Dendritic cell treated with granulocyte-macrophage colony-stimulating factor and Interleukin-4, amounts not matched to agents 40 ng/mL and 50 ng/mL, for 4 days (primary cell): ENCODE measurements at regions not wholly inside any gene's neighbourhood (a gene's known extent, or its start where the extent isn't known, plus 50 kb on each side); places are given as distances from the start of the nearest gene placed in this dataset.

Experiments used
- H3K27ac Mint-ChIP-seq: one replicate; pipeline ENCODE4 v1.8.0; 2022; ENCODE audit warnings: mild to moderate bottlenecking, mixed read lengths
- H3K27me3 Mint-ChIP-seq: one replicate; pipeline ENCODE4 v1.8.0; 2022; ENCODE audit warnings: mild to moderate bottlenecking, mixed read lengths
- H3K36me3 Mint-ChIP-seq: one replicate; pipeline ENCODE4 v1.8.0; 2022; ENCODE audit warnings: low read depth, mixed read lengths
- H3K4me1 Mint-ChIP-seq: one replicate; pipeline ENCODE4 v1.8.0; 2022; ENCODE audit warnings: low read depth, mixed read lengths
- H3K4me3 Mint-ChIP-seq: one replicate; pipeline ENCODE4 v1.8.0; 2022; ENCODE audit warnings: mild to moderate bottlenecking, moderate library complexity, mixed read lengths
- H3K9me3 Mint-ChIP-seq: one replicate; pipeline ENCODE4 v1.8.0; 2022; ENCODE audit warnings: mixed read lengths
- intact Hi-C: fragments of 100-400 bp; cut with micrococcal nuclease; formaldehyde crosslinking; loops from one replicate; pipeline ENCODE4 v1.15.0; 2022

DNA sequence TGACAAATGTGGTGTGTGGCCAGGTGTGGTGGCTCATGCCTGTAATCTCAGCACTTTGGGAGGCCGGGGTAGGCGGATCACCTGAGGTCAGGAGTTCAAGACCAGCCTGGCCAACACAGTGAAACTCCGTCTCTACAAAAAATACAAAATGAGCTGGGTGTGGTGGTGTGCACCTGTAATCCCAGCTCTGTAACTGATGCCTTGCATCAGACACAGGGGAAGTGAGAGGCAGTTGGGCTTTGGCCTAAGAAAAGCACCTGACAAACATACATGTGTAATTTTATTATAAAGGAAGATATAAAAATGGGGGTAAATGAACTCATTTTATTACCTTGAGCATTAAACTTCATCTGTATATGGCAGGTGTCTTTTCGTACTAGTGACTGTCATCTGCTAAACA lies 66.7 kb upstream of the FAM136A start:
- no peak overlapping the region for H3K27ac Mint-ChIP-seq
- H3K4me3 Mint-ChIP-seq: no peak overlapping the region
- intact Hi-C loops: no loop called here
- H3K36me3 Mint-ChIP-seq: no peaks in the 10 kb centered on the region
- H3K4me1 Mint-ChIP-seq: no peaks in the 10 kb centered on the region
- H3K9me3 Mint-ChIP-seq: no peaks in the 10 kb centered on the region
- peaks cover 3% of the 10 kb centered on the region for H3K27me3 Mint-ChIP-seq

DNA sequence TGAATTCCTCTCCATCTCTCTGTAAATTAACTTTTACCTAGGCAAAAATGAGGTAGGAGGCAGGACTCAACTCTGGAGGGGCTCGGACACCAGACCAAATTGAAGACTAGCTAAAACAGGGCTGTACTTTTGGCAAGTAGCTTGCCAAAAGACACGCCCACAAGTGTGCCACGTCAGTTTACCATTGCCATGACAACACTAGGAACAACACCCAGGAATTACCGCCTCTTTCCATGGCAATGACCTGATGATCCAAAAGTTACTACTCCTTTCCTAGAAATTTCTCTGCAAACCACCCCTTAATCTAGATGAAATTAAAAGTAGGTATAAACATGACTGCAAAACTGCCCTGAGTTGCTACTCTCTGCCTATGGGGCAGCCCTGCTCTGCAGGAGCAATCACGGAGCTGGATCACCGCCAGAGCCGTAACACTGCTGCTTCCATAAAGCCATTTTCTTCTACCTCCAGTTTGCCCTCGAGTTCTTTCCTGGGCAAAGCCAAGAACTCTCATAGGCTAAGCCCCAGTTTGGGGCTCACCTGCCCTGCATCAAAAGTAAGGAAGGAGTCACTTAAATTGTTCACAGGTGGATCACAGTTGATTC lies 66.0 kb upstream of the FAM136A start:
- intact Hi-C loops: no loop called here
- H3K9me3 Mint-ChIP-seq: no peaks in the 10 kb centered on the region
- H3K4me1 Mint-ChIP-seq: no peaks in the 10 kb centered on the region
- H3K36me3 Mint-ChIP-seq: no peaks in the 10 kb centered on the region
- peaks cover 6% of the 10 kb centered on the region for H3K27me3 Mint-ChIP-seq
- H3K27ac Mint-ChIP-seq: no peak overlapping the region
- no peak overlapping the region for H3K4me3 Mint-ChIP-seq

- Mint-ChIP-seq H3K4me3 (no peak overlapping the region), H3K27me3 (peaks cover 13% of the 10 kb centered on the region), H3K36me3 (no peaks in the 10 kb centered on the region), H3K4me1 (peaks cover 8% of the 10 kb centered on the region), H3K27ac (no peak overlapping the region), H3K9me3 (peaks cover 7% of the 10 kb centered on the region)
- intact Hi-C loops: no loop called here
Observed at GRCh38 chr2:70362661-70363060, 60.8 kb upstream of the FAM136A start.

DNA sequence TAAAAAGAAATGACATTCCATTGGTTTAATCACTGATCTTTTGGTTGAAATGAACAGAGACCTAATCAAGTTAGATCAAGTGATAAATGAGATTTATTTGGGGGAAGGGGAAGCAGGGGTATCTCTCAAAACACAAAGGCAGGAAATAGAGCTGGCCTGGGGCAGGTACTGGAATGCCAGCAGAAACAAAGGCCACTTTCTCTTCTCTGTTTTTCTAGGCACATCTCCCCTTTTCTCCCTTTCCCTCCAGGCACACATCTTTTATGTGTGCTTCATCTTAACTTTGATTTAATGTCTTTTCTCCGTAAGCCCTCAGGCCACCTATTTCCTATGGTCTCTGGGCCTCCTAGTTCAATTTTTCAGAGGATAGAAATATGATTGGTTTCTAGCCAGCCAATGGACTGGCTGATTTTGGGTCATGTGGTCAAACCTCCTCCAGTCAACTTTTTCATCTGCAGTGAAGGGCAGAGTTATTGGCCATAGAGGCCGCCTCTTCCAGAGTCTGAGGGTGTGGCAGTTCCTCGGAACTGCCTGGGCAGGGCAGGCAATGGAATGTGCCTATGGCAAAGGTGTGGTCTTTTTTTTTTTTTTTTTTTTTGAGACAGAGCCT lies 58.9 kb upstream of the FAM136A start:
- H3K4me1 Mint-ChIP-seq: peaks cover 25% of the 10 kb centered on the region

GRCh38 chr2:70357684-70358071 lies 55.8 kb upstream of the FAM136A start:
- Mint-ChIP-seq H3K27me3 (peaks cover 42% of the 10 kb centered on the region), H3K27ac (peak overlapping the region; percentile 67), H3K9me3 (peaks cover 7% of the 10 kb centered on the region), H3K36me3 (no peaks in the 10 kb centered on the region), H3K4me1 (peaks cover 25% of the 10 kb centered on the region), H3K4me3 (no peak overlapping the region)
- intact Hi-C loops: no loop called here

More for the DNA sequence above, 58.9 kb upstream of the FAM136A start:
- intact Hi-C loops: no loop called here
- Mint-ChIP-seq H3K9me3 (peaks cover 7% of the 10 kb centered on the region), H3K27ac (no peak overlapping the region), H3K36me3 (no peaks in the 10 kb centered on the region), H3K4me3 (no peak overlapping the region), H3K27me3 (peaks cover 24% of the 10 kb centered on the region)

DNA sequence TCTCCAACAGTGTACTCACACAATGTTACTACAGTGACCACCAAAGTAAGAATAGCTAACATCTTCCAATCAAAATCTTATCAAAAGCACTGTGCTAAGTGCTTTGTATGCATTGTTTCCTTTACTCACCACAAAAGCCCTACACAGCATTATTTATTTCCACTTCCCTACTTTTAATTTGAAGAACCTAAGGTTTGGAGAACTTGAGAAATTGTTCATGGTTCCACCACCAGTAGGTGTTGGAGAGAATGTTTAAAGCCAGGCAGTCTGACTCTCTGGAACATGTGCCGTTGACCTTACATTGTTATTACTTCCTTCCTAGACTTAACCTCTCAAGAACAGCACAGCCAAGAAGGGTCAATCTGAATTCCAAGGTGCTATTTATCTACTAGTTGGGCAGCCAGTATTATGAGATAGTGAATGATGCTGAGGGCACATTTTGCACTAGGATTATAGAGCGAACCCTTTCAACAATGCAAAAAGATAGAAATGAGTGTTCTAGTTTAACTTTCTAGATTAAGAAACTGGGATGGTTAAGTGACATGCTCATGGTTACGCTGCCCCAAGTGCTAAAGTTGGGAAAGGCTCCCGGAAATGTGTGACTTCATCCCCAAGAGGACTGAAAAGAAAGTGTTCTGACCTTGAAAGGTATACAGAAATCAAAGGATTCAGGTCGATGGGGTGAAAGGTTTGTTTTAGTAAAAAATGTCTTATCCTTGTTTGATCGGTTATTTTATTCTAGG lies 55.2 kb upstream of the FAM136A start:
- peak overlapping the region; percentile 67 for H3K27ac Mint-ChIP-seq
- H3K36me3 Mint-ChIP-seq: no peaks in the 10 kb centered on the region
- H3K9me3 Mint-ChIP-seq: peaks cover 7% of the 10 kb centered on the region
- intact Hi-C loops: no loop called here
- H3K4me3 Mint-ChIP-seq: no peak overlapping the region
- peaks cover 25% of the 10 kb centered on the region for H3K4me1 Mint-ChIP-seq
- peaks cover 45% of the 10 kb centered on the region for H3K27me3 Mint-ChIP-seq

DNA sequence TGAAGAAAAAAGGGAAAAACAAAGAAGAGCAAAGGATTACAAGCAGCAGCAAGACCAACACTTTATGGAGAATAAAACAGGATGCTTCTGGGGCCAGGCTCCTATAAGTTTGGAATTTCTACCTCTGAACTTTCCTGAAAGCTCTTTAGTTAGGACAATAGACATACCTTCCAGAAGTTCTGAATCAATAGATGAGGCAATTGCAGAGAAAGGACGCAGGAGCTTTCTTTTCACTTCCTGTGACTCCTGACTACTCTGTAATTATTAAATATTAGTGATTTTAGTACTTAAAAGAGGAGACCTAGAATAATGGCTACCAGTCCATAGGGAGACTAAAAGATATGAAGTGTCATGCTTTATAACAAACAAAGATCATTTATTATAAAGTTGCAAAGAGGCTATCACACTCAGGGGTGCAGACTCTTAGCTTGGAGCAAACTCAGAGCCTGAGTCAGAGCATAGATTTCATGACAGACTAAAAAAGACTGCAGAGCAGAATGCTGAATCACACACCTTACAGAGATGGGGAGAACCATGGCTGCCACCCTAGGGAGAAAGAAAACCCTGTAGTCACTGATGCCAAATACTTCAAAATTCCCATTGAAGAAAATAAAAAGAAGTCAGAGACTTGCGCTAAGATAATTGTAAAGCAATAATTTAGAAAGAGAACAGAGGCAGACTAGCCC lies 52.5 kb upstream of the FAM136A start:
- intact Hi-C loops: no loop called here
- H3K36me3 Mint-ChIP-seq: no peaks in the 10 kb centered on the region
- H3K4me1 Mint-ChIP-seq: peaks cover 21% of the 10 kb centered on the region
- H3K27me3 Mint-ChIP-seq: peaks cover 61% of the 10 kb centered on the region
- no peak overlapping the region for H3K4me3 Mint-ChIP-seq
- H3K9me3 Mint-ChIP-seq: no peaks in the 10 kb centered on the region
- H3K27ac Mint-ChIP-seq: no peak overlapping the region
